ENCODE measurements at regions not wholly inside any gene's neighbourhood (a gene's known extent, or its start where the extent isn't known, plus 50 kb on each side); places are given as distances from the start of the nearest gene placed in this dataset.

DNA sequence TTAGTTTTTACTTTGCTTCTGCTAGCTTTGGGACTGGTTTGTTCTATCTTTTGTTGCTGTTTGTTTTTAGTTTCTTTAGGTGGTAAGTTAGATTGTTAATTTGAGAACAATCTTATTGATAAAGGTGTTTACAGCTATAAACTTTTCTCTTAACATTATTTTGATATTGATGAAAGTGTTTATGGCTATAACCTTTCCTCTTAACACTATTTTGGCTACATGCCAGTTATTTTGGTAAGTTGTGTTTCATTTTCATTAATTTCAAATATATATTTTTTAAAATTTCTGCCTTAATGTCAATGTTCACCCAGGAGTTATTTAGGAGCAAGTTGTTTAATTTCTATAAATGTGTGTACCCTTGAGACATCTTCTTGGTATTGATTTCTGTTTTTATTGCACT, 229.6 kb upstream of the SYT4 start:
- Histone ChIP-seq H3K4me2 (ENCODE audit: control insufficient read depth, extremely low read depth, insufficient read depth, low read depth, low read length) (no peak overlapping the region), H3K36me3 (ENCODE audit: control insufficient read depth in 2 of 2, extremely low read depth in 1 of 2, insufficient read depth in 2 of 2, low read length in 2 of 2) (no peaks in the 10 kb centered on the region), H3K79me2 (ENCODE audit: control insufficient read depth, insufficient read depth, low read length) (no peaks in the 10 kb centered on the region), H4K20me1 (ENCODE audit: control insufficient read depth, extremely low read depth, insufficient read depth, low read length) (no peaks in the 10 kb centered on the region), H3K9me1 (ENCODE audit: control insufficient read depth, extremely low read depth, insufficient read depth, low read length) (no peaks in the 10 kb centered on the region), H3K4me3 (ENCODE audit: control insufficient read depth in 2 of 3, extremely low read depth in 1 of 3, insufficient read depth in 2 of 3, low read depth in 1 of 3, low read length in 3 of 3) (no peak overlapping the region), H3K27ac (ENCODE audit: control insufficient read depth, insufficient read depth, low read length) (no peak overlapping the region), H3K4me1 (ENCODE audit: control insufficient read depth, extremely low read depth, insufficient read depth, low read length) (no peaks in the 10 kb centered on the region), H3K9me3 (ENCODE audit: control insufficient read depth, low read depth, low read length) (peaks cover 3% of the 10 kb centered on the region), H3K9ac (ENCODE audit: control insufficient read depth, extremely low read depth, insufficient read depth, low read length) (no peak overlapping the region), H3K27me3 (ENCODE audit: control insufficient read depth, extremely low read depth, insufficient read depth, low read length) (no peaks in the 10 kb centered on the region), H2AFZ (ENCODE audit: control insufficient read depth, low read length) (no peak overlapping the region)
- TF ChIP-seq, protein P1, sequence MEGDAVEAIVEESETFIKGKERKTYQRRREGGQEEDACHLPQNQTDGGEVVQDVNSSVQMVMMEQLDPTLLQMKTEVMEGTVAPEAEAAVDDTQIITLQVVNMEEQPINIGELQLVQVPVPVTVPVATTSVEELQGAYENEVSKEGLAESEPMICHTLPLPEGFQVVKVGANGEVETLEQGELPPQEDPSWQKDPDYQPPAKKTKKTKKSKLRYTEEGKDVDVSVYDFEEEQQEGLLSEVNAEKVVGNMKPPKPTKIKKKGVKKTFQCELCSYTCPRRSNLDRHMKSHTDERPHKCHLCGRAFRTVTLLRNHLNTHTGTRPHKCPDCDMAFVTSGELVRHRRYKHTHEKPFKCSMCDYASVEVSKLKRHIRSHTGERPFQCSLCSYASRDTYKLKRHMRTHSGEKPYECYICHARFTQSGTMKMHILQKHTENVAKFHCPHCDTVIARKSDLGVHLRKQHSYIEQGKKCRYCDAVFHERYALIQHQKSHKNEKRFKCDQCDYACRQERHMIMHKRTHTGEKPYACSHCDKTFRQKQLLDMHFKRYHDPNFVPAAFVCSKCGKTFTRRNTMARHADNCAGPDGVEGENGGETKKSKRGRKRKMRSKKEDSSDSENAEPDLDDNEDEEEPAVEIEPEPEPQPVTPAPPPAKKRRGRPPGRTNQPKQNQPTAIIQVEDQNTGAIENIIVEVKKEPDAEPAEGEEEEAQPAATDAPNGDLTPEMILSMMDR (optimal IDR thresholded peaks at IDR 0.05 in 1 of 3, IDR thresholded peaks at IDR 0.05 in 1 of 3, conservative IDR thresholded peaks at IDR 0.05 in 1 of 3; ENCODE audit: extremely low read depth in 1 of 3, insufficient read depth in 2 of 3, low read length in 3 of 3): no peak
- TF ChIP-seq EZH2 (IDR thresholded peaks at IDR 0.05; ENCODE audit: low read length): no peak
- dilution Hi-C loops (cut with MboI; ENCODE audit: extremely low pct_ligation_motif_present, low sequenced_read_pairs): no loop called here
- FAIRE-seq (no peak), DNase-seq (ENCODE audit: low read depth, low spot score) (no peak)

DNA sequence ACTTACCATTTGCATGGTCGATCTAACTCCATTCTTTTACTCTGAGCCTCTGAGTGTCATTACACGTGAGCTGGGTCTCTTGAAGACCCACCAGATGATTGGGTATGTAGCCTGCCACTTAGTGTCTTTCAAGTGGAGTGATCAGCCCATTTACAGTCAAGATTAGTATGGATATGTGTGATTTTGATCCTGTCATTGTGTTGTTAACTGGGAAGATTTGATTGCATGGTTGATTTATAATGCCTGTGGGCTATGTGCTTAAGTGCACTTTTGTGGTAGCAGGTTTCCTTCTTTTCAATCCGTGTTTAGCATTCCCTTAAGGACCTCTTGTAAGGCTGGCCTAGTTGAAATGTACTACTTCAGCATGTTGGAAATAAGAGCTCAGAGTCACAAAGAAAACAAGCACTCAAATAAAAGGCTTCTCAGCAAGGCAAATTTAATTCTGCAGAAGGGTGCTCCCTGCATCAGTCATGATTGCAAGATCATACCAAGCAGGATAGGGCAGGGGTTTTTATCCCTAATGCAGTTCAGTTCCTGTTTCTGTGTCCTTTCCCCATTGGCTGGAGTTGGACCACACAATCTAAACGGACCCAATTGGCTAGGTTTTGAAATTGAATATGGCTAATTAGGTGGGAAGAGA, 230.7 kb upstream of the SYT4 start:
- no peak overlapping the region for H3K4me2 ChIP-seq (ENCODE audit: control insufficient read depth, extremely low read depth, insufficient read depth, low read depth, low read length)
- no peaks in the 10 kb centered on the region for H3K27me3 ChIP-seq (ENCODE audit: control insufficient read depth, extremely low read depth, insufficient read depth, low read length)
- no peak for FAIRE-seq
- H3K9ac ChIP-seq (ENCODE audit: control insufficient read depth, extremely low read depth, insufficient read depth, low read length): no peak overlapping the region
- TF ChIP-seq EZH2 (IDR thresholded peaks at IDR 0.05; ENCODE audit: low read length): no peak
- TF ChIP-seq, protein P1 (optimal IDR thresholded peaks at IDR 0.05 in 1 of 3, IDR thresholded peaks at IDR 0.05 in 1 of 3, conservative IDR thresholded peaks at IDR 0.05 in 1 of 3; ENCODE audit: extremely low read depth in 1 of 3, insufficient read depth in 2 of 3, low read length in 3 of 3): no peak
- dilution Hi-C loops (cut with MboI; ENCODE audit: extremely low pct_ligation_motif_present, low sequenced_read_pairs): no loop called here
- H3K9me1 ChIP-seq (ENCODE audit: control insufficient read depth, extremely low read depth, insufficient read depth, low read length): no peaks in the 10 kb centered on the region
- no peak overlapping the region for H3K27ac ChIP-seq (ENCODE audit: control insufficient read depth, insufficient read depth, low read length)
- no peak for DNase-seq (ENCODE audit: low read depth, low spot score)
- H4K20me1 ChIP-seq (ENCODE audit: control insufficient read depth, extremely low read depth, insufficient read depth, low read length): no peaks in the 10 kb centered on the region
- H3K79me2 ChIP-seq (ENCODE audit: control insufficient read depth, insufficient read depth, low read length): no peaks in the 10 kb centered on the region
- H3K36me3 ChIP-seq (ENCODE audit: control insufficient read depth in 2 of 2, extremely low read depth in 1 of 2, insufficient read depth in 2 of 2, low read length in 2 of 2): no peaks in the 10 kb centered on the region
- H3K9me3 ChIP-seq (ENCODE audit: control insufficient read depth, low read depth, low read length): peaks cover 3% of the 10 kb centered on the region
- H2AFZ ChIP-seq (ENCODE audit: control insufficient read depth, low read length): no peak overlapping the region
- H3K4me3 ChIP-seq (ENCODE audit: control insufficient read depth in 2 of 3, extremely low read depth in 1 of 3, insufficient read depth in 2 of 3, low read depth in 1 of 3, low read length in 3 of 3): no peak overlapping the region
- no peaks in the 10 kb centered on the region for H3K4me1 ChIP-seq (ENCODE audit: control insufficient read depth, extremely low read depth, insufficient read depth, low read length)

Data from keratinocyte (primary cell).